Activated naive CD8-positive, alpha-beta T cell (primary cell): ENCODE measurements at regions not wholly inside any gene's neighbourhood (a gene's known extent, or its start where the extent isn't known, plus 50 kb on each side); places are given as distances from the start of the nearest gene placed in this dataset.

Source experiments
- H3K27ac Mint-ChIP-seq: one replicate; pipeline ENCODE4 v1.8.0; 2021; ENCODE audit warnings: mixed read lengths
- H3K27me3 Mint-ChIP-seq: one replicate; pipeline ENCODE4 v1.8.0; 2021; ENCODE audit warnings: mixed read lengths
- H3K36me3 Mint-ChIP-seq: one replicate; pipeline ENCODE4 v1.8.0; 2021; ENCODE audit warnings: mixed read lengths
- H3K4me1 Mint-ChIP-seq: one replicate; pipeline ENCODE4 v1.8.0; 2021; ENCODE audit warnings: low read depth, mixed read lengths
- H3K4me3 Mint-ChIP-seq: one replicate; pipeline ENCODE4 v1.8.0; 2021; ENCODE audit warnings: mild to moderate bottlenecking, mixed read lengths
- H3K9me3 Mint-ChIP-seq: one replicate; pipeline ENCODE4 v1.8.0; 2021; ENCODE audit warnings: low read depth, mixed read lengths

GRCh38 chr13:39895254-39895653 is 239.8 kb downstream of the COG6 start:
- H3K4me3 Mint-ChIP-seq: no peak overlapping the region
- H3K27ac Mint-ChIP-seq: no peak overlapping the region
- H3K36me3 Mint-ChIP-seq: no peaks in the 10 kb centered on the region
- H3K4me1 Mint-ChIP-seq: peaks cover 40% of the 10 kb centered on the region
- H3K9me3 Mint-ChIP-seq: no peaks in the 10 kb centered on the region
- H3K27me3 Mint-ChIP-seq: no peaks in the 10 kb centered on the region

DNA sequence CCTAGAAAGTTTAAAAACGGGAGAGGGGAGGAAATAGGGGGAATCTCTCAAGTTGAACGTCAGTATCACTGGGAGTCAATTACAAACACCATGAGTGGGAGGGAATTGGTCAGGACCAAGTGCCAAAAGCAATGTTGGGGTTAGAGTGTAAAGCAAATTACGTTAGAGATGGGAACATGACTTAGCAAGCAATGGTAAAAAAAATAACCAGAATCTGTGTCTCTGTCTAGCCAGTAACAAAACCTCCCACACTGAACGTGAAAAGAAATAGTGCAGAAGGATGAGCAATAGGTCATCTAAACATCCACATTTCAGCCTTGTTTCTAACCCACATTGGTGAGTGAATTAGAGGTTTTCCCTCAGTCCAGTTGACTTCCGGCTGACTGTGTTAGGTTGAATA is 242.2 kb downstream of the COG6 start:
- H3K36me3 Mint-ChIP-seq: peaks cover 3% of the 10 kb centered on the region
- H3K9me3 Mint-ChIP-seq: no peaks in the 10 kb centered on the region
- H3K27ac Mint-ChIP-seq: no peak overlapping the region
- H3K4me1 Mint-ChIP-seq: peaks cover 23% of the 10 kb centered on the region
- no peaks in the 10 kb centered on the region for H3K27me3 Mint-ChIP-seq
- no peak overlapping the region for H3K4me3 Mint-ChIP-seq

GRCh38 chr13:39900106-39900750 is 244.8 kb downstream of the COG6 start:
- Mint-ChIP-seq H3K27me3 (no peaks in the 10 kb centered on the region), H3K36me3 (peaks cover 3% of the 10 kb centered on the region), H3K4me1 (peaks cover 1% of the 10 kb centered on the region), H3K9me3 (no peaks in the 10 kb centered on the region), H3K4me3 (no peak overlapping the region), H3K27ac (no peak overlapping the region)

GRCh38 chr13:39904959-39905358 is 249.5 kb downstream of the COG6 start:
- Mint-ChIP-seq H3K36me3 (peaks cover 3% of the 10 kb centered on the region), H3K9me3 (no peaks in the 10 kb centered on the region), H3K27ac (no peak overlapping the region), H3K4me1 (no peaks in the 10 kb centered on the region), H3K27me3 (no peaks in the 10 kb centered on the region), H3K4me3 (no peak overlapping the region)

GRCh38 chr13:39909634-39910033 is 254.2 kb downstream of the COG6 start:
- Mint-ChIP-seq H3K4me3 (no peak overlapping the region), H3K9me3 (no peaks in the 10 kb centered on the region), H3K36me3 (no peaks in the 10 kb centered on the region), H3K27ac (no peak overlapping the region), H3K27me3 (no peaks in the 10 kb centered on the region), H3K4me1 (peaks cover 9% of the 10 kb centered on the region)

- Mint-ChIP-seq H3K36me3 (no peaks in the 10 kb centered on the region), H3K27ac (no peak overlapping the region), H3K4me1 (peaks cover 9% of the 10 kb centered on the region), H3K27me3 (no peaks in the 10 kb centered on the region), H3K4me3 (no peak overlapping the region), H3K9me3 (no peaks in the 10 kb centered on the region)
Observed at GRCh38 chr13:39910041-39910440, 254.6 kb downstream of the COG6 start.

- Mint-ChIP-seq H3K4me1 (peaks cover 9% of the 10 kb centered on the region), H3K9me3 (no peaks in the 10 kb centered on the region), H3K27ac (no peak overlapping the region), H3K36me3 (no peaks in the 10 kb centered on the region), H3K27me3 (no peaks in the 10 kb centered on the region), H3K4me3 (no peak overlapping the region)
Observed at GRCh38 chr13:39910833-39911232, 255.4 kb downstream of the COG6 start.

DNA sequence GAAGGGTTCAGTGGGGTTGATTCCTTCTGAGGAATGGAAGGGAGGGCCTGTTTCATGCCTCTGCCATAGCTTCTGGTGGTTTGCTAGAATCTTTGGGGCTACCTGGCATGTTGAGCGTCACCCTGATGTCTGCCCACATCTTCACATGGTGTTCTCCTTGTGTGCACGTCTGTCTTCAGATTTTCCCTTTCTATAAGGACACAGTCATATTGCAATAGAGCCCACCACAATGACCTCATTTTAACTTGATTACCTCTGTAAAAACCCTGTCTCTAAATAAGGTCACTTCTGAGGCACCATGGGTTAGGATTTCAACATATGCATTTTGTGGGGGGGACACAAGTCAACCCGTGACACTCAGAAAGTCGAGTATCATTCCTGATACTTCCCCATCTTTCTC is 257.9 kb downstream of the COG6 start:
- no peaks in the 10 kb centered on the region for H3K9me3 Mint-ChIP-seq
- no peak overlapping the region for H3K27ac Mint-ChIP-seq
- H3K4me1 Mint-ChIP-seq: peaks cover 9% of the 10 kb centered on the region
- no peaks in the 10 kb centered on the region for H3K27me3 Mint-ChIP-seq
- H3K36me3 Mint-ChIP-seq: no peaks in the 10 kb centered on the region
- H3K4me3 Mint-ChIP-seq: no peak overlapping the region

DNA sequence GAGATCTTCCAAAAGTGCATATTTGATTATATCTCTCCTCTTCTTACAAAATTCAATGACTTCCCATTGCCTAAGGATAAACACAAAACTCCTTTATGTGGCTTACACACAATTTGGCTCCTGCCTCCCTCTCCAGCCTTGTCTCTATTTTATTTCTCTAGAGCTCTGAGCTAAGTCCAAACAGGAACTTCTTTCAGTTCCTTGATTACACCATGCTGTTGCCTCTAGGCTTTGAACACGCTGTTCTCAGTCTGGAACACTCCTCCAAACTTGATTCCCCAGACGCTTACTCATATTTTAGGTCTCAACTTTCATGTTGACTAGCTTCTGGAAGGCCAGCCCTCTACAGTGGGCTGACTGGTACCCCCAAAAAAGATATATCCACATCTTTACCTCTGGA is 258.5 kb downstream of the COG6 start:
- no peaks in the 10 kb centered on the region for H3K9me3 Mint-ChIP-seq
- H3K27ac Mint-ChIP-seq: no peak overlapping the region
- H3K4me1 Mint-ChIP-seq: peaks cover 9% of the 10 kb centered on the region
- H3K27me3 Mint-ChIP-seq: no peaks in the 10 kb centered on the region
- H3K36me3 Mint-ChIP-seq: no peaks in the 10 kb centered on the region
- no peak overlapping the region for H3K4me3 Mint-ChIP-seq

DNA sequence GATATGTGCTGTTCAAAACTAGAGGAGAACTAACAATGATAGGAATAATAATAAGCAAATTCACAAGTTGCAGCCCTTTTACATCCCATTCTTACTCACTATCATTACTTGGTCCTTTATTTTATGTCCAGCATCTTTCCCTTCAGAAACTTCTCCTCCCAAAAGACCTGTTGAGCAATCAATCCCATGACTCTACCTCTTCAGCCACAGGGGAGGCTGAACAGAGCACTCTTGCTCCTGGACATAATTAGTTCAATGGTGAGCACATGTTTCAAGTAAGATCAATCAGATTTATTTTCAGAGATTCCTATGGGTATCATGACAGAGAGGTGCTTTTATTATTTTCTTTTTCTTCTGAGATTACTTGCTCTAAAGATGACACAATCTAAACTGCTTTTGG is 260.0 kb downstream of the COG6 start:
- peaks cover 6% of the 10 kb centered on the region for H3K4me1 Mint-ChIP-seq
- H3K27ac Mint-ChIP-seq: no peak overlapping the region
- H3K4me3 Mint-ChIP-seq: no peak overlapping the region
- no peaks in the 10 kb centered on the region for H3K36me3 Mint-ChIP-seq
- H3K9me3 Mint-ChIP-seq: no peaks in the 10 kb centered on the region
- H3K27me3 Mint-ChIP-seq: no peaks in the 10 kb centered on the region

GRCh38 chr13:39916330-39916729 is 260.9 kb downstream of the COG6 start:
- Mint-ChIP-seq H3K9me3 (no peaks in the 10 kb centered on the region), H3K27me3 (no peaks in the 10 kb centered on the region), H3K36me3 (no peaks in the 10 kb centered on the region), H3K4me3 (no peak overlapping the region), H3K27ac (no peak overlapping the region), H3K4me1 (no peaks in the 10 kb centered on the region)

DNA sequence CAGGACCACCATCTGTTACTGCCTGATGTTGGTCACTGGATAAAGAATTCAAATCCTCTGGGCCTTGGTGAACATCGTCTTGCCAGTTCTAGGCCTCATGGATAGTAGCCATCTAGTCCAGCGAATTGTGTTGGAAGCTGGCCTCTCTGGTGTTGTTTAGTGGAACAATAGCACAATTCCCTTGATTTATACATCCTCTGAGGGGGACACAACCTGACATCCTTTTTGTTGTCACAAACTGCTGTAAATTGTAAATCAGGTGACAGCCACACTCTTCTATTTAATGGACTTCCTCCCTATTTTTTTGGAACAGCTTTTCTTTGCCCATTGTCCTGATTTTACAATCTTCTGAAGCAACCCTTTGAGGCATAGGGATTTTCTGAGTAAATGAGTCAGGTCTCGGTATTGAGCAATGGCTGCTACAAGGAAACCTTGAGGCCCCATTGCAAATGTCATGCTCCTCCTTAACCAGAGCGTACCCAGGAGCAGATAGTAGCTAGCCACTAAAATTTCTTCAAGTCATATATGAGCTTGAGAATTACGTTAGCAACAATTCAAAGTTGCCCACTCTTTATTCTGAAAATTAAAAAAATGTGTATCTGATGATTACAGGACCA is 263.3 kb downstream of the COG6 start:
- Mint-ChIP-seq H3K9me3 (peaks cover 11% of the 10 kb centered on the region), H3K27me3 (no peaks in the 10 kb centered on the region)

GRCh38 chr13:39920613-39921012 is 265.2 kb downstream of the COG6 start:
- H3K4me1 Mint-ChIP-seq: peaks cover 2% of the 10 kb centered on the region
- peaks cover 6% of the 10 kb centered on the region for H3K36me3 Mint-ChIP-seq
- H3K27ac Mint-ChIP-seq: no peak overlapping the region
- H3K9me3 Mint-ChIP-seq: peaks cover 20% of the 10 kb centered on the region
- H3K4me3 Mint-ChIP-seq: no peak overlapping the region
- H3K27me3 Mint-ChIP-seq: no peaks in the 10 kb centered on the region

More for the DNA sequence above, 263.3 kb downstream of the COG6 start:
- Mint-ChIP-seq H3K4me3 (no peak overlapping the region), H3K27ac (no peak overlapping the region), H3K36me3 (no peaks in the 10 kb centered on the region), H3K4me1 (peaks cover 2% of the 10 kb centered on the region)

DNA sequence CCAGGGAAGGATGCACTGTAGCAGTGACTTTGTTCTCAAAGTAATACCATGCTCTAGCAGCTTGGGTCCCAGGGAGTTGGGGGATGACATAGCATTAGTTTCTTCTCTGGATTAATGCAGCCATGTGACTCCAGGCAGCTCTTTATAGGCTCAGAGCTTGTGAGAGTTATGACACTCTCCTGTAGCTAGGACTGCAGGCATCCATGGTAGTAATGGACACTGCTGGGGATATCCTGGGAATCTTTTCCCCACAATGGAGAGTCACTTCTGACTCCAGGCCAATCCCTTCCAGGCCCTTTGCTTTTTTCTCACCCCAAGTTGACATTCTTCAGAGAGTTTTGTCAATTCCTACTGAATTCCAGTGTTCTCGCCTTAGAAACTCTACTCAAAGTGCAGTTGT is 270.9 kb downstream of the COG6 start:
- Mint-ChIP-seq H3K27me3 (no peaks in the 10 kb centered on the region), H3K27ac (no peak overlapping the region), H3K4me3 (no peak overlapping the region), H3K9me3 (peaks cover 20% of the 10 kb centered on the region), H3K36me3 (peaks cover 7% of the 10 kb centered on the region), H3K4me1 (peaks cover 12% of the 10 kb centered on the region)

GRCh38 chr13:39928261-39928660 is 272.8 kb downstream of the COG6 start:
- H3K9me3 Mint-ChIP-seq: peaks cover 9% of the 10 kb centered on the region
- H3K4me3 Mint-ChIP-seq: no peak overlapping the region
- peaks cover 11% of the 10 kb centered on the region for H3K4me1 Mint-ChIP-seq
- H3K36me3 Mint-ChIP-seq: peaks cover 7% of the 10 kb centered on the region
- no peaks in the 10 kb centered on the region for H3K27me3 Mint-ChIP-seq
- no peak overlapping the region for H3K27ac Mint-ChIP-seq

DNA sequence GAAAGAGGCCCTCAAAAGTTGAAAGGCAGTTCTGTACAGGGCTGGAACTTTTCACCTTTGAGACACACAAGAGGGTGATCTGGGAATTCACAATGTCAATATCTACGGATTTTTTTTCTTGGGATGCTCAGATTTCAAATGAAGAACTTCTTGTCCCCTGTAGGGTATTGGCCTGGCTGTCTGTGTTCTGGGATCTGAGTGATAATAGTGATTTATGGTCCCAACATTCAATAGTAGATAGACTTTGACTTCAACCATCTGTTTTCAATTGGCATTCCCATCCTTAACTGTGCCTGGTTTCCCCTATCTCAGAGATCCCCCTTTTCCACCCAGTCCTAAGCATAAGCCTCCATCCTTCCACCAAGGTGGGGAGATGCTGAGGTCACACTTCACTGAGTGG is 274.1 kb downstream of the COG6 start:
- Mint-ChIP-seq H3K27me3 (no peaks in the 10 kb centered on the region), H3K4me1 (peaks cover 11% of the 10 kb centered on the region), H3K9me3 (peaks cover 9% of the 10 kb centered on the region), H3K27ac (no peak overlapping the region), H3K4me3 (no peak overlapping the region), H3K36me3 (peaks cover 7% of the 10 kb centered on the region)
